H9 (cell line): ENCODE measurements at regions not wholly inside any gene's neighbourhood (a gene's known extent, or its start where the extent isn't known, plus 50 kb on each side); places are given as distances from the start of the nearest gene placed in this dataset.
A peak's percentile ranks its signal among the peaks of the same experiment; 100 is the strongest.

Source experiments
- DNase-seq: peaks from one replicate; pipeline ENCODE4 v3.0.0-alpha.2; 2017
- H2AFZ ChIP-seq: one replicate; pipeline ENCODE4 v1.6.1; 2013; ENCODE audit warnings: mild to moderate bottlenecking, low read length, control low read depth, moderate library complexity
- H2AK5ac ChIP-seq: 2 replicates; pipeline ENCODE4 v1.6.1; 2013; ENCODE audit warnings: low read length, control low read depth, mixed read lengths; ENCODE audit not compliant: insufficient read length
- H2BK120ac ChIP-seq: one replicate; pipeline ENCODE4 v1.6.1; 2013; ENCODE audit warnings: low read depth, mild to moderate bottlenecking, low read length, control low read depth, inconsistent platforms; ENCODE audit not compliant: poor library complexity, severe bottlenecking
- H2BK12ac ChIP-seq: 2 replicates; pipeline ENCODE4 v1.6.1; 2013; ENCODE audit warnings: low read length, control low read depth, mixed read lengths, low read depth; ENCODE audit not compliant: insufficient read length
- H2BK15ac ChIP-seq: 2 replicates; pipeline ENCODE4 v1.6.1; 2013; ENCODE audit warnings: low read depth, low read length, control low read depth
- H2BK20ac ChIP-seq: one replicate; pipeline ENCODE4 v1.6.1; 2013; ENCODE audit warnings: low read depth, mild to moderate bottlenecking, low read length, control low read depth, inconsistent platforms; ENCODE audit not compliant: poor library complexity, severe bottlenecking
- H2BK5ac ChIP-seq: 2 replicates; pipeline ENCODE4 v1.6.1; 2013; ENCODE audit warnings: low read length, control low read depth, mixed read lengths; ENCODE audit not compliant: insufficient read length
- H3K14ac ChIP-seq: 2 replicates; pipeline ENCODE4 v1.6.1; 2013; ENCODE audit warnings: low read length, control low read depth; ENCODE audit not compliant: insufficient read depth
- H3K18ac ChIP-seq: 2 replicates; pipeline ENCODE4 v1.6.1; 2013; ENCODE audit warnings: low read depth, mild to moderate bottlenecking, mixed read lengths, low read length, control low read depth; ENCODE audit not compliant: insufficient read length
- H3K23ac ChIP-seq: 2 replicates; pipeline ENCODE4 v1.6.1; 2013; ENCODE audit warnings: low read length, control low read depth, mixed read lengths, low read depth; ENCODE audit not compliant: insufficient read length
- H3K23me2 ChIP-seq: 2 replicates; pipeline ENCODE4 v1.6.1; 2013; ENCODE audit warnings: low read depth, mild to moderate bottlenecking, mixed read lengths, low read length, control low read depth; ENCODE audit not compliant: insufficient read length, poor library complexity, severe bottlenecking
- H3K27ac ChIP-seq: 2 replicates; pipeline ENCODE4 v1.5.1; 2013; ENCODE audit warnings: low read length, control low read depth, mixed read lengths, low read depth; ENCODE audit not compliant: insufficient read length
- H3K27me3 ChIP-seq: 2 replicates; pipeline ENCODE4 v1.6.1; 2013; ENCODE audit warnings: low read length, control low read depth, inconsistent platforms; ENCODE audit not compliant: insufficient read depth
- H3K4ac ChIP-seq: 2 replicates; pipeline ENCODE4 v1.6.1; 2013; ENCODE audit warnings: low read depth, mild to moderate bottlenecking, control low read depth, inconsistent platforms, low read length, moderate library complexity
- H3K4me1 ChIP-seq: 2 replicates; pipeline ENCODE4 v1.6.1; 2013; ENCODE audit warnings: low read length, control low read depth, inconsistent platforms; ENCODE audit not compliant: insufficient read depth
- H3K4me2 ChIP-seq: 2 replicates; pipeline ENCODE4 v1.6.1; 2013; ENCODE audit warnings: low read length, control low read depth, mixed read lengths; ENCODE audit not compliant: insufficient read length, insufficient read depth
- H3K56ac ChIP-seq: 2 replicates; pipeline ENCODE4 v1.6.1; 2013; ENCODE audit warnings: low read depth, mild to moderate bottlenecking, mixed read lengths, low read length, control low read depth; ENCODE audit not compliant: insufficient read length
- H3K79me1 ChIP-seq: 2 replicates; pipeline ENCODE4 v1.6.1; 2013; ENCODE audit warnings: low read depth, mild to moderate bottlenecking, moderate library complexity, low read length, control low read depth, inconsistent platforms; ENCODE audit not compliant: insufficient read depth, poor library complexity, severe bottlenecking
- H3K79me2 ChIP-seq: 2 replicates; pipeline ENCODE4 v1.6.1; 2013; ENCODE audit warnings: low read length, control low read depth, inconsistent platforms; ENCODE audit not compliant: insufficient read depth
- H3K9ac ChIP-seq: 2 replicates; pipeline ENCODE4 v1.6.1; 2013; ENCODE audit warnings: low read length, control low read depth, mixed read lengths; ENCODE audit not compliant: insufficient read length; ENCODE audit errors: extremely low read depth
- H3K9me3 ChIP-seq: one replicate; pipeline ENCODE4 v1.6.1; 2013; ENCODE audit warnings: low read depth, low read length, inconsistent platforms; ENCODE audit not compliant: control insufficient read depth
- H3T11ph ChIP-seq: one replicate; pipeline ENCODE4 v1.6.1; 2013; ENCODE audit warnings: mild to moderate bottlenecking, low read length, control low read depth, inconsistent platforms
- H4K20me1 ChIP-seq: one replicate; pipeline ENCODE4 v1.6.1; 2013; ENCODE audit not compliant: control insufficient read depth, insufficient read length, insufficient read depth
- H4K5ac ChIP-seq: 2 replicates; pipeline ENCODE4 v1.6.1; 2013; ENCODE audit warnings: low read depth, mild to moderate bottlenecking, mixed read lengths, low read length, control low read depth; ENCODE audit not compliant: insufficient read length
- H4K8ac ChIP-seq: replicated peaks from 2 replicates; pipeline ENCODE4 v1.6.1; 2013; ENCODE audit warnings: low read length, control low read depth, mixed read lengths, low read depth; ENCODE audit not compliant: insufficient read length
- H4K91ac ChIP-seq: 2 replicates; pipeline ENCODE4 v1.6.1; 2013; ENCODE audit warnings: low read depth, mild to moderate bottlenecking, moderate library complexity, mixed read lengths, low read length, control low read depth; ENCODE audit not compliant: insufficient read length
- H3K27ac Mint-ChIP-seq, 3 experiments: 2 replicates in 2 of 3; 3 replicates in 1 of 3; pipeline ENCODE4 v1.8.0; 2020 to 2021; ENCODE audit warnings: mixed read lengths in 3 of 3, mild to moderate bottlenecking in 1 of 3, moderate library complexity in 1 of 3
- H3K27me3 Mint-ChIP-seq: 2 replicates; pipeline ENCODE4 v1.8.0; 2021; ENCODE audit warnings: low read depth, mild to moderate bottlenecking, moderate library complexity, mixed read lengths
- H3K36me3 Mint-ChIP-seq, 3 experiments: 2 replicates in 2 of 3; 3 replicates in 1 of 3; pipeline ENCODE4 v1.8.0; 2020 to 2021; ENCODE audit warnings: low read depth in 3 of 3, mixed read lengths in 3 of 3; ENCODE audit not compliant: insufficient read depth in 1 of 3
- H3K4me1 Mint-ChIP-seq, 2 experiments: 2 replicates each; pipeline ENCODE4 v1.8.0; 2020; ENCODE audit warnings: mixed read lengths in 2 of 2
- H3K4me3 Mint-ChIP-seq, 2 experiments: 2 replicates in 1 of 2; 3 replicates in 1 of 2; pipeline ENCODE4 v1.8.0; 2020 to 2021; ENCODE audit warnings: mild to moderate bottlenecking in 2 of 2, mixed read lengths in 2 of 2, moderate library complexity in 1 of 2
- H3K9me3 Mint-ChIP-seq, 2 experiments: 2 replicates in 1 of 2; 3 replicates in 1 of 2; pipeline ENCODE4 v1.8.0; 2020; ENCODE audit warnings: mild to moderate bottlenecking in 2 of 2, mixed read lengths in 2 of 2, moderate library complexity in 1 of 2
- WGBS: extraction: QIAGEN DNeasy Blood & Tissue Kit; methylation state at CpG from one replicate; pipeline ENCODE4 v1.1.7; 2013; ENCODE audit warnings: missing lambda C conversion rate, low lambda C conversion rate, mixed read lengths; ENCODE audit not compliant: insufficient read length; ENCODE audit errors: extremely low coverage; 5-methylcytosine and 5-hydroxymethylcytosine counted together
- TF ChIP-seq, protein P1 (sequence below): fragments of 200-600 bp; sonication (generic); conservative IDR thresholded peaks from 3 replicates; pipeline ENCODE4 v1.8.0; 2021; ENCODE audit warnings: antibody characterized with exemption, mild to moderate bottlenecking

DNA sequence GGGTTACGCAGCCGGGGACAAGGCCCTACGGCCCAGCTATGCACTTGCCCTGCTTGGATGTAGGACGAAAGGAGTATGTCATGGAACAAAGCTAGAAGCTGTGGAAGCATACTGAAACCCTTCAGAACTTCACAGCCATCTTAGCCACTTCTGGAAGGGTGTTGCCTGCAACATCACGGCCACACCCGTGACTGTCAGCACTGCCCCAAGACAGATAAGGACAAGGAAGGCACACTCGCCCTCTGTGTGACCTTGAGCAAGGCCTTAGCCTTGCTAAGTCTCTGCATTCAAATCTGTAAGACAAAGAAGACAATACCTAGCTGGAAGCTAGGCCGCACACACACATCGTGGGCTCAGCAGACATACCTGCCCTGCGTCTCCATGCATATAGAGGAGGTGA, 352.5 kb upstream of the MGMT start:
- TF ChIP-seq, protein P1, sequence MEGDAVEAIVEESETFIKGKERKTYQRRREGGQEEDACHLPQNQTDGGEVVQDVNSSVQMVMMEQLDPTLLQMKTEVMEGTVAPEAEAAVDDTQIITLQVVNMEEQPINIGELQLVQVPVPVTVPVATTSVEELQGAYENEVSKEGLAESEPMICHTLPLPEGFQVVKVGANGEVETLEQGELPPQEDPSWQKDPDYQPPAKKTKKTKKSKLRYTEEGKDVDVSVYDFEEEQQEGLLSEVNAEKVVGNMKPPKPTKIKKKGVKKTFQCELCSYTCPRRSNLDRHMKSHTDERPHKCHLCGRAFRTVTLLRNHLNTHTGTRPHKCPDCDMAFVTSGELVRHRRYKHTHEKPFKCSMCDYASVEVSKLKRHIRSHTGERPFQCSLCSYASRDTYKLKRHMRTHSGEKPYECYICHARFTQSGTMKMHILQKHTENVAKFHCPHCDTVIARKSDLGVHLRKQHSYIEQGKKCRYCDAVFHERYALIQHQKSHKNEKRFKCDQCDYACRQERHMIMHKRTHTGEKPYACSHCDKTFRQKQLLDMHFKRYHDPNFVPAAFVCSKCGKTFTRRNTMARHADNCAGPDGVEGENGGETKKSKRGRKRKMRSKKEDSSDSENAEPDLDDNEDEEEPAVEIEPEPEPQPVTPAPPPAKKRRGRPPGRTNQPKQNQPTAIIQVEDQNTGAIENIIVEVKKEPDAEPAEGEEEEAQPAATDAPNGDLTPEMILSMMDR, result no peak
- H3T11ph ChIP-seq, result no peak overlapping the region

More for the DNA sequence above, 352.5 kb upstream of the MGMT start:
- Histone ChIP-seq H4K20me1 (no peaks in the 10 kb centered on the region), H3K79me2 (no peaks in the 10 kb centered on the region), H3K79me1 (no peaks in the 10 kb centered on the region), H2AFZ (no peak overlapping the region), H3K9ac (no peak overlapping the region), H2BK120ac (no peak overlapping the region), H3K23me2 (no peaks in the 10 kb centered on the region), H2BK5ac (no peak overlapping the region), H3K18ac (no peak overlapping the region), H3K9me3 (no peaks in the 10 kb centered on the region), H3K4me1 (no peaks in the 10 kb centered on the region), H3K27ac (no peak overlapping the region), H3K23ac (no peak overlapping the region), H4K91ac (no peak overlapping the region), H3K4ac (no peak overlapping the region), H3K14ac (no peak overlapping the region), H2BK20ac (no peak overlapping the region), H2BK15ac (no peak overlapping the region), H3K4me2 (no peak overlapping the region), H3K27me3 (no peaks in the 10 kb centered on the region), H3K56ac (no peak overlapping the region), H4K8ac (no peak overlapping the region), H4K5ac (no peak overlapping the region), H2AK5ac (no peak overlapping the region), H2BK12ac (no peak overlapping the region)
- H3K9me3 Mint-ChIP-seq, result no peaks in the 10 kb centered on the region
- peaks cover 2 to 6% of the 10 kb centered on the region in 2 experiments; a peak in 2 of 4 replicates for H3K4me1 Mint-ChIP-seq
- no CpG with 5 or more reads among the region's 10 CpGs for WGBS
- DNase-seq, result no peak
- H3K4me3 Mint-ChIP-seq, result no peak overlapping the region
- H3K27me3 Mint-ChIP-seq, result peaks cover 5% of the 10 kb centered on the region; the same call in 1 of the 2 replicates
- peaks cover 0 to 3% (median 0%) of the 10 kb centered on the region in 3 experiments; a peak in 2 of 7 replicates for H3K36me3 Mint-ChIP-seq
- H3K27ac Mint-ChIP-seq, result peak overlapping the region in 1 of 3 experiments; percentile 29; a peak in 1 of 7 replicates
